ENCODE measurements at regions not wholly inside any gene's neighbourhood (a gene's known extent, or its start where the extent isn't known, plus 50 kb on each side); places are given as distances from the start of the nearest gene placed in this dataset.

- no peak for DNase-seq
These were observed 302.4 kb upstream of the PDZRN3 start for GRCh38 chr3:73927203-73927570.

GRCh38 chr3:73926360-73927202 is 301.8 kb upstream of the PDZRN3 start:
- DNase-seq, result no peak

GRCh38 chr3:73925011-73925410 is 300.3 kb upstream of the PDZRN3 start:
- no peak for DNase-seq

GRCh38 chr3:73924048-73924447 is 299.3 kb upstream of the PDZRN3 start:
- no peak for DNase-seq

GRCh38 chr3:73917643-73918042 is 292.9 kb upstream of the PDZRN3 start:
- DNase-seq, result no peak

GRCh38 chr3:73915886-73916285 is 291.1 kb upstream of the PDZRN3 start:
- no peak for DNase-seq

GRCh38 chr3:73908218-73908617 is 283.5 kb upstream of the PDZRN3 start:
- DNase-seq, result no peak

GRCh38 chr3:73901686-73902085 is 276.9 kb upstream of the PDZRN3 start:
- DNase-seq, result no peak

- DNase-seq, result no peak
These were observed 269.9 kb upstream of the PDZRN3 start for GRCh38 chr3:73894474-73895213.

- no peak for DNase-seq
These were observed 268.3 kb upstream of the PDZRN3 start for GRCh38 chr3:73893089-73893488.

GRCh38 chr3:73885862-73886261 is 261.1 kb upstream of the PDZRN3 start:
- DNase-seq, result no peak

- DNase-seq, result no peak
These were observed 259.6 kb upstream of the PDZRN3 start for GRCh38 chr3:73884361-73884760.

GRCh38 chr3:73883497-73883896 is 258.8 kb upstream of the PDZRN3 start:
- no peak for DNase-seq

- no peak for DNase-seq
These were observed 250.0 kb upstream of the PDZRN3 start for GRCh38 chr3:73874606-73875369.

GRCh38 chr3:73874161-73874560 is 249.4 kb upstream of the PDZRN3 start:
- no peak for DNase-seq

GRCh38 chr3:73868688-73869315 is 244.1 kb upstream of the PDZRN3 start:
- peak; percentile 1 for DNase-seq

- no peak for DNase-seq
These were observed 242.8 kb upstream of the PDZRN3 start for GRCh38 chr3:73867524-73867923.

- no peak for DNase-seq
These were observed 242.1 kb upstream of the PDZRN3 start for GRCh38 chr3:73866846-73867245.

- DNase-seq, result no peak
These were observed 238.9 kb upstream of the PDZRN3 start for GRCh38 chr3:73863546-73864079.

GRCh38 chr3:73855813-73856212 is 231.1 kb upstream of the PDZRN3 start:
- no peak for DNase-seq

GRCh38 chr3:73848173-73848906 is 223.6 kb upstream of the PDZRN3 start:
- DNase-seq, result no peak

GRCh38 chr3:73846951-73847350 is 222.2 kb upstream of the PDZRN3 start:
- DNase-seq, result no peak
